Non-pigmented ciliary epithelial cell (primary cell): ENCODE measurements at regions not wholly inside any gene's neighbourhood (a gene's known extent, or its start where the extent isn't known, plus 50 kb on each side); places are given as distances from the start of the nearest gene placed in this dataset.

Experiments used
- DNase-seq: peaks from one replicate; pipeline ENCODE4 v3.0.0-alpha.2; 2010; ENCODE audit warnings: low read depth

GRCh38 chr13:63972328-63972727 is 2556.7 kb upstream of the PCDH20 start:
- DNase-seq: no peak

- no peak for DNase-seq
These were observed 2539.0 kb upstream of the PCDH20 start for GRCh38 chr13:63954683-63955082.

- no peak for DNase-seq
These were observed 2532.4 kb upstream of the PCDH20 start for GRCh38 chr13:63948045-63948444.

DNA sequence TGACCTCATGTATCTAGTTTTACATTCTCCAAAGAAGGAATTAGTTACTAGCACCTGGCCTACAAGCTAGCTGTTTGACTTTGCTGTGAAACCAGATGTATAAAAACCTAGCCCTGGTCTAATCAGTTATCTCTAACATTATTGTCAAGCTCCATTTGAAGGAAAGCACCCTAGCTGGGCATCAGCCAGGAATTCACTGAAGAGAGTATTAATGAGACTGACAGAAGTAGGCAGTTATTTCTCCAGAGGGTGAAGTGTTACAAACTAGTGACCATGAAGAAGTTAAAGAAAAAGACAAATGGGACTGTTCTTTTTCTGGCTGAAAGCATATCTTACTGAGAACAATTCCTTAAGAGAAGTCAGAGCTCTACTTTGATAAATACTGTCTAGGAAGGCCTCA is 2529.3 kb upstream of the PCDH20 start:
- DNase-seq: no peak

DNA sequence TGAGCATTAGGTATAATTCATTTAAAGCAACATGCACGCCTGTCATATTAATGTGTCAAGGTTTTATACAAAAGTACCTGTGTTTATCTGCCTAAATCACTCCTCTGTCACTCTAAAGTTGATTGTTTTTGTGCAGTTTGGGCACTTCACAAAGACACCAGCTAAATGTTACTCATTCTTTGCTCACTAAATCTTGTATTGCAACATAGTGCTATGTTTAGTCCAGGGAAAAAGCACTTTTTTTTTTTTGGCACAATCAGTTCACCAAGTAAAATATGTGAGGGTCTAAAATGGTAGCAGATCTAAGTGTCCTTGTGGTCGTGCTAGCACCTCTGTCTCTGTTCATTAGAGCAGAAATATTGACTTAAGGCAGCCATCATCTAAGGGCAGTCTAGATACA is 2526.7 kb upstream of the PCDH20 start:
- DNase-seq: no peak

GRCh38 chr13:63938851-63939250 is 2523.2 kb upstream of the PCDH20 start:
- DNase-seq: no peak

DNA sequence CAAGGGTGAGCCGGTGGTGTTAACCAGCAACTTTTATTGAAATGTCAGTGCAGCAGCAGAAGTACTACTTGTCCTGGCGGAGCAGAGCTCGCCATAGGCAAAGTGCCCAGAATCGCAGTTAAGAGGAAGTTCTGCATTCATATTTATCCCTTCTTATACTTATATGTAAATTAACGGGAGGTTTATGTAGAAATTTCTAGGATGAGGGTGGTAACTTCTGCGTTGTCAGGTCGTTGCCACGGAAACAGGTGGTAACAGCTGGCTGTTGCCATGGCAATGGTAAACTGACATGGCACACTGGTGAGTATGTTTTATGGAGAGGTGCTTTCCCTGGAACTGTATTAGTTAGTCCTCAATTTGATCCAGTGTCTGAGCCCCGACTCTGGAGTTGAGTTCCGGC is 2494.9 kb upstream of the PCDH20 start:
- DNase-seq: no peak

DNA sequence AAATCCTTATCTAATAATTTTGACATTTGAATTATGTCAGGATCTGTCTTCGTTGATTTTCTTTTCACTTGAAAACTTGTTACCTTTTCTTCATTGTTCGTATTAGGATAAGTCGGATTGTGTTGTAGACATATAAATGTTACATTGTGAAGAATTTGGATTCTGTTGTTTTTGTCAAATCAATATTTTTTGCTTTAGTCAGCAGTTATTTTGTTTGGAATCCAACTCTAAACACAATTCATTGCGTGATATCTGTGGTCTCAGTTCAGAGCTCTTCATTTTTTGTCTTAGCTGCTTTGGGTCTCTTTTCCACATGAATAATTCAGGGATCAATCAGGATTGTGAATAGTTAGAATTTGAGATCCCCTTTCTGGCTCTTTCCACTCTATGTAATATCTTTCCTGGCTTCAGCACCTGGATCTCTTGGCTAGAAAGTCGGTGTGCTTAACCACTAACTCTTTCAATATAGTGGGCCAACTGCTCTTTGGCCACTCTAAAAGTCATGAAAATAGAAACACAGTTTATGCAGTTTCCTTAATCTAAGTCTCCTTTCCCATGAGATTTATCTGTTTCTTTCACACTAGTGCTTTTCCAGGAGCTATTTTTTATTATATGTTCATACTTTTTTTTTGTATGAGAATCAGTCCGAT is 2494.2 kb upstream of the PCDH20 start:
- DNase-seq: no peak

DNA sequence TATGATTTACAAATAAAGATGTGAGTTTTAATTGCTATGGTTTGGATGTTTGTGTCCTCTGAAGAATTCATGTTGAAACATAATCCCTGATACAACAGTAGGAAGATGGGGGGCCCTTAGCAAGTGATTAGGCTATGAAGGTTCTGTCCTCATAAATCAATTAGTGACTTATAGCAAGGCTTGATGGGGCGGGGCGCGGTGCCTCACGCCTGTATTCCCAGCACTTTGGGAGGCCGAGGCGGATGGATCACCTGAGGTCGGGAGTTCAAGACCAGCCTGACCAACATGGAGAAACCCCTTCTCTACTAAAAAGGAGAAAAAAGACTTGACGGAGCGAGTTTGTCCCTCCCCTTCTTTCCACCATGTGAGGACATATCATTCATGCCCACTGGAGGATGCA is 2486.5 kb upstream of the PCDH20 start:
- DNase-seq: no peak

DNA sequence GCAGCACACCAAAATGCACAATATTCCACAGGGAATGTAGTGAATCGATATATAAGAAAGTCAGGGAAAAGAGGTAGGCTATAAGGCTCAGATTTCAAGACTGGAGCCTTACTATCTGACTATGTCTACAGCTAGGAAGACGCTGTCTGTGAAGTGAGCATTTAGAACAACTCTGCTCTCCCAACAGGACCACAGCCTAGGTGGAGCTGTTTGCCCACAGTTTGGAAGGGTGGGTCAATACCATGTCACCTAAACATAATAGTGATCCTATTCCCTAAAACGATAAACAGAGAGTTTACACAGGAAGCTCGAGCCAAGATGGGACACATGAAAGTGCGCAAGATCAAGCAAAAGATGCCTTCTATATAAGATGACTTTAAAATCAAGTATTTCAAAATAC is 2486.0 kb upstream of the PCDH20 start:
- no peak for DNase-seq

GRCh38 chr13:63900406-63900805 is 2484.8 kb upstream of the PCDH20 start:
- no peak for DNase-seq

GRCh38 chr13:63896321-63896720 is 2480.7 kb upstream of the PCDH20 start:
- no peak for DNase-seq

- no peak for DNase-seq
These were observed 2466.4 kb upstream of the PCDH20 start for GRCh38 chr13:63882052-63882451.

GRCh38 chr13:63880705-63881104 is 2465.1 kb upstream of the PCDH20 start:
- DNase-seq: no peak

DNA sequence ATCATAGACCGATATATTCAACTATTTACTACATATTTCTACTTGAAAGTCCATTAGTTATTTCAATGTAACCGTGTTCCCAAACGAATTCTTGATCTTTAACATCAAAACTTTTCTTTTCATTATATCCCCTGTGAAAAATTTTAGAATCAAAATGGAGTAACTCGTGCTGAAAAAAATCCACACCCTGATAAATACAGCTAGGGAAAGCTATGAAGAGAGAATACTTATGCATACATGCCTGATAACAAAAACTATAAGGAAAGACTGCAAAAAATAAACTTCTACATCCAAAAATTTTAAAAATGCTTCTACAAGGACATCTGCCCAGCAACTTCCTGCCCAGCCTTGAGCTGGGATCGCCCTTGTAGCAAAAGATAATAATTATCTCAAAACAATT is 2458.3 kb upstream of the PCDH20 start:
- no peak for DNase-seq

DNA sequence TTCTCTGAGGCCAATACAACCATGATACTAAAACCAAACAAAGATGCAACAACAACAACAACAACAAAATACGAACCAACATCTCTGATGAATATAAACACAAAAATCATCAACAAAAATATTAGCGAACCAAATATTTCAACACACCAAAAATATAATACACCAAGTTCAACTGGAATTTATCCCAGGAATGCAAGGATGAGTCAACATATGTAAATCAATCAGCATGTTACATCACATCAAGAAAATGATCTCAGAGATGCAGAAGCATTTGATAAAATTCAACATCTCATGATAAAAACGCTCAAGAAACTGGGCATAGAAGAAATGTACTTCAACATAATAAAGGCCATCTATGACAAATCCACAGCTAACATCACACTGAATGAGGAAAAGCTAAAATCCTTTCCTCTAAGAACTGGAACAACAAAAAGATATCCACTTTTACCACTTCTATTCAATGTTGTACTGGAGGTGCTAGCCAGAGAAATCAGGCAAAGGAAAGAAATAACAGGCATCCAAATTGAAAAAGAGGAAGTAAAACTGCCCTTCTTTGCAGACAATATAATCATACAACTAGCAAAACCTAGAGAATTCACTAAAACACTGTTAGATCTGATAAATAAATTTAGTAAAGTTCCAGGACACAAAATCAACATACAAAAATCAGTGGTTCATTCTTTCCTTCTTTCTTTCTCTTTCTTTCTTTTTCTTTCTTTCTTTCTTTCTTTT is 2448.7 kb upstream of the PCDH20 start:
- no peak for DNase-seq

GRCh38 chr13:63855457-63856118 is 2439.9 kb upstream of the PCDH20 start:
- no peak for DNase-seq

DNA sequence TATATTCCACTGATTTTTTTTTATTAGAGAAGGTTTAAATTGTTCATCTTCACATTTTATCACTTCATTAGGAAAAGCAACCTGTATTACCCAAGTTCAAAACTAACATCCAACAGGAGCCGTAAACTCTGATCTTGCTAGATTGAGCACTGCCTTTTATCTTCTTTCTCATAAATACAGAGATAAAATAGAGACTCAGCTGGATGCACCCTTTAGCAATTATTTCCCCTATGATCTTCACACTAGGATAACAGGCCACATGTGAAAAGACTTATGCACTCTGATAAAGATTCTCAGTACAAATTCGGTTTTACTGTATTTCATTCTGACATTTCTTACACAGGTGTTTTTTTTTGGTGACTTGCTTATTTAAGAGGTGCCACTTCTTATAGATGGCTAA is 2438.2 kb upstream of the PCDH20 start:
- DNase-seq: no peak

- no peak for DNase-seq
These were observed 2435.9 kb upstream of the PCDH20 start for GRCh38 chr13:63851526-63851925.

DNA sequence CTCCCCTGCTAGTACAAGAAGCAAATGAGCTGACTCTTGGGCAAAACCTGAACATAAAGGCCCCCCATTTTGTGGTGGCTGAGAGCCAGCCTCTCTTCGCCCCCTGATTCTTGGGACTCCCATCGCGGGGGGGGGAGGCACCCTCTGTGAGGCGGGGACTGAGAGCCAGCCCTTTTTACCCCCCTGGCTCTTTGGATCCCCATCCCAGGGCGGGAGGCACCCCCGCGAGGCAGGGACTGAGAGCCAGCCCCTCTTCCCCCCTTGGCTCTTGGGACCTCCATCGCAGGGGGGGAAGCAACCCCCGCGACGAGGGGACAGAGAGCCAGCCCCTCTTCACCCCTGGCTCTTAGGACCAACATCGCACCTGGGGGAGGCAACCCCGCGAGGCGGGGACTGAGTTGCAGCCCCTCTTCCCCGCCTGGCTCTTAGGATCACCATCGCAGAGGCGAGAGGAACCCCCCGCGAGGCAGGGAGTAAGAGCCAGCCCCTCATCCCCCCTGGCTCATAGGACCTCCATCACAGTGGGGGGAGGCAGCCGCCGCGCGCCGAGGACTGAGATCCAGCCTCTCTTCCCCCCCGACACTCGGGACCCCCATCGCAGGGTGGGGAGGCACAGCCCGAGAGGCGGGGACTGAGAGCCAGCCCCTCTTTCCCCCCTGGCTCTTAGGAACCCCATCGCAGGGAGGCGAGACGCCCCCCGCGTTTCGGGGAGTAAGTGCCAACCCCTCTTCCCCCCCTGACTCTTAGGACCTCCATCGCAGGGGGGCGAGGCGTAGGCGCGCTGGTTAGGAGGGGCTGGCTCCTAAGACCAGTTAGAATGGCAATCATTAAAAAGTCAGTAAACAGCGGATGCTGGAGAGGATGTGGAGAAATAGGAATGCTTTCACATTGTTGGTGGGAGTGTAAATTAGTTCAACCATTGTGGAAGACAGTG is 2428.4 kb upstream of the PCDH20 start:
- no peak for DNase-seq

DNA sequence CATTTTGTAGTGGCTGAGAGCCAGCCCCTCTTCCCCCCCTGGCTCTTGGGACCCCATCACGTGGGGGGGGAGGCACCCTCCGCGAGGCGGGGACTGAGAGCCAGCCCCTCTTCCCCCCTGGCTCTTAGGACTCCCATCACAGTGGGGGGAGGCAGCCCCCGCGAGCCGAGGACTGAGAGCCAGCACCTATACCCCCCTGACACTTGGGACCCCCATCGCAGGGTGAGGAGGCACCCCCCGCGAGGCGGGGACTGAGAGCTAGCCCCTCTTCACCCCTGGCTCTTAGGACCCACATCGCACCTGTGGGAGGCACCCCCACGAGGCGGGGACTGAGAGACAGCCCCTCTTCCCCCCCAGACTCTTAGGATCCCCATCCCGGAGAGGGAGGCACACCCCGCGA is 2426.5 kb upstream of the PCDH20 start:
- no peak for DNase-seq
